H1 (cell line): ENCODE measurements at regions not wholly inside any gene's neighbourhood (a gene's known extent, or its start where the extent isn't known, plus 50 kb on each side); places are given as distances from the start of the nearest gene placed in this dataset.

Experiments
- RAD21 ChIP-seq, 2 experiments: IDR thresholded peaks in 1 of 2; conservative IDR thresholded peaks in 1 of 2; 2 replicates each; pipeline ENCODE4 v1.6.1; 2011; ENCODE audit warnings: low read depth in 2 of 2, low read length in 2 of 2, improper control_type of control experiment in 1 of 2, inconsistent platforms in 1 of 2, mild to moderate bottlenecking in 1 of 2, moderate library complexity in 1 of 2
- SRF ChIP-seq: IDR thresholded peaks from 2 replicates; pipeline ENCODE4 v1.6.1; 2011; ENCODE audit warnings: mild to moderate bottlenecking, low read depth, low read length, moderate library complexity
- TF ChIP-seq, protein P1 (sequence below): fragments of 300-600 bp; sonication (generic); IDR thresholded peaks from 2 replicates; pipeline ENCODE4 v1.7.1; 2012; ENCODE audit warnings: low read length, moderate library complexity, mild to moderate bottlenecking, inconsistent platforms; ENCODE audit not compliant: insufficient replicate concordance

DNA sequence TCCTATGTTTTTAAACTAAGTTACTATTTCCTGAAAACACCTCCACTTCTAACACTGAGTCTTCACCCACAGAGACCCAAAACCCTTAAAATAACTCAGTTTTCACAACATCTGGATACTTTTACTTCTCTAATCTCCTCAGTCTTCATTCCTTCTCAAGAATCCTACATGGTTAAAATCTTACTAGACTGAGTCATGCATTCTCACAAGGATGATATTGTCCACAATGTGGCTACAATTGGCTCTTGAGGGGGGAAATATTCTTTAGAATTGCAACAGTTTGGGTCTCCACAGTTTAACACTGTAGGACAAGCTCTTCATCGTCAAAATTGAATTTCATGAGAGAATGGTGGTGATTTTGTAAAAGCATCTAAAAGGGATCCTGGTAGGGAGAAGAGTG lies 397.1 kb downstream of the SLITRK5 start (continued):
- TF ChIP-seq, protein P1, sequence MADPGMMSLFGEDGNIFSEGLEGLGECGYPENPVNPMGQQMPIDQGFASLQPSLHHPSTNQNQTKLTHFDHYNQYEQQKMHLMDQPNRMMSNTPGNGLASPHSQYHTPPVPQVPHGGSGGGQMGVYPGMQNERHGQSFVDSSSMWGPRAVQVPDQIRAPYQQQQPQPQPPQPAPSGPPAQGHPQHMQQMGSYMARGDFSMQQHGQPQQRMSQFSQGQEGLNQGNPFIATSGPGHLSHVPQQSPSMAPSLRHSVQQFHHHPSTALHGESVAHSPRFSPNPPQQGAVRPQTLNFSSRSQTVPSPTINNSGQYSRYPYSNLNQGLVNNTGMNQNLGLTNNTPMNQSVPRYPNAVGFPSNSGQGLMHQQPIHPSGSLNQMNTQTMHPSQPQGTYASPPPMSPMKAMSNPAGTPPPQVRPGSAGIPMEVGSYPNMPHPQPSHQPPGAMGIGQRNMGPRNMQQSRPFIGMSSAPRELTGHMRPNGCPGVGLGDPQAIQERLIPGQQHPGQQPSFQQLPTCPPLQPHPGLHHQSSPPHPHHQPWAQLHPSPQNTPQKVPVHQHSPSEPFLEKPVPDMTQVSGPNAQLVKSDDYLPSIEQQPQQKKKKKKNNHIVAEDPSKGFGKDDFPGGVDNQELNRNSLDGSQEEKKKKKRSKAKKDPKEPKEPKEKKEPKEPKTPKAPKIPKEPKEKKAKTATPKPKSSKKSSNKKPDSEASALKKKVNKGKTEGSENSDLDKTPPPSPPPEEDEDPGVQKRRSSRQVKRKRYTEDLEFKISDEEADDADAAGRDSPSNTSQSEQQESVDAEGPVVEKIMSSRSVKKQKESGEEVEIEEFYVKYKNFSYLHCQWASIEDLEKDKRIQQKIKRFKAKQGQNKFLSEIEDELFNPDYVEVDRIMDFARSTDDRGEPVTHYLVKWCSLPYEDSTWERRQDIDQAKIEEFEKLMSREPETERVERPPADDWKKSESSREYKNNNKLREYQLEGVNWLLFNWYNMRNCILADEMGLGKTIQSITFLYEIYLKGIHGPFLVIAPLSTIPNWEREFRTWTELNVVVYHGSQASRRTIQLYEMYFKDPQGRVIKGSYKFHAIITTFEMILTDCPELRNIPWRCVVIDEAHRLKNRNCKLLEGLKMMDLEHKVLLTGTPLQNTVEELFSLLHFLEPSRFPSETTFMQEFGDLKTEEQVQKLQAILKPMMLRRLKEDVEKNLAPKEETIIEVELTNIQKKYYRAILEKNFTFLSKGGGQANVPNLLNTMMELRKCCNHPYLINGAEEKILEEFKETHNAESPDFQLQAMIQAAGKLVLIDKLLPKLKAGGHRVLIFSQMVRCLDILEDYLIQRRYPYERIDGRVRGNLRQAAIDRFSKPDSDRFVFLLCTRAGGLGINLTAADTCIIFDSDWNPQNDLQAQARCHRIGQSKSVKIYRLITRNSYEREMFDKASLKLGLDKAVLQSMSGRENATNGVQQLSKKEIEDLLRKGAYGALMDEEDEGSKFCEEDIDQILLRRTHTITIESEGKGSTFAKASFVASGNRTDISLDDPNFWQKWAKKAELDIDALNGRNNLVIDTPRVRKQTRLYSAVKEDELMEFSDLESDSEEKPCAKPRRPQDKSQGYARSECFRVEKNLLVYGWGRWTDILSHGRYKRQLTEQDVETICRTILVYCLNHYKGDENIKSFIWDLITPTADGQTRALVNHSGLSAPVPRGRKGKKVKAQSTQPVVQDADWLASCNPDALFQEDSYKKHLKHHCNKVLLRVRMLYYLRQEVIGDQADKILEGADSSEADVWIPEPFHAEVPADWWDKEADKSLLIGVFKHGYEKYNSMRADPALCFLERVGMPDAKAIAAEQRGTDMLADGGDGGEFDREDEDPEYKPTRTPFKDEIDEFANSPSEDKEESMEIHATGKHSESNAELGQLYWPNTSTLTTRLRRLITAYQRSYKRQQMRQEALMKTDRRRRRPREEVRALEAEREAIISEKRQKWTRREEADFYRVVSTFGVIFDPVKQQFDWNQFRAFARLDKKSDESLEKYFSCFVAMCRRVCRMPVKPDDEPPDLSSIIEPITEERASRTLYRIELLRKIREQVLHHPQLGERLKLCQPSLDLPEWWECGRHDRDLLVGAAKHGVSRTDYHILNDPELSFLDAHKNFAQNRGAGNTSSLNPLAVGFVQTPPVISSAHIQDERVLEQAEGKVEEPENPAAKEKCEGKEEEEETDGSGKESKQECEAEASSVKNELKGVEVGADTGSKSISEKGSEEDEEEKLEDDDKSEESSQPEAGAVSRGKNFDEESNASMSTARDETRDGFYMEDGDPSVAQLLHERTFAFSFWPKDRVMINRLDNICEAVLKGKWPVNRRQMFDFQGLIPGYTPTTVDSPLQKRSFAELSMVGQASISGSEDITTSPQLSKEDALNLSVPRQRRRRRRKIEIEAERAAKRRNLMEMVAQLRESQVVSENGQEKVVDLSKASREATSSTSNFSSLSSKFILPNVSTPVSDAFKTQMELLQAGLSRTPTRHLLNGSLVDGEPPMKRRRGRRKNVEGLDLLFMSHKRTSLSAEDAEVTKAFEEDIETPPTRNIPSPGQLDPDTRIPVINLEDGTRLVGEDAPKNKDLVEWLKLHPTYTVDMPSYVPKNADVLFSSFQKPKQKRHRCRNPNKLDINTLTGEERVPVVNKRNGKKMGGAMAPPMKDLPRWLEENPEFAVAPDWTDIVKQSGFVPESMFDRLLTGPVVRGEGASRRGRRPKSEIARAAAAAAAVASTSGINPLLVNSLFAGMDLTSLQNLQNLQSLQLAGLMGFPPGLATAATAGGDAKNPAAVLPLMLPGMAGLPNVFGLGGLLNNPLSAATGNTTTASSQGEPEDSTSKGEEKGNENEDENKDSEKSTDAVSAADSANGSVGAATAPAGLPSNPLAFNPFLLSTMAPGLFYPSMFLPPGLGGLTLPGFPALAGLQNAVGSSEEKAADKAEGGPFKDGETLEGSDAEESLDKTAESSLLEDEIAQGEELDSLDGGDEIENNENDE = no peak
- TF ChIP-seq RAD21 (IDR thresholded peaks at IDR 0.05 in 1 of 2, conservative IDR thresholded peaks at IDR 0.05 in 1 of 2; ENCODE audit: low read depth in 2 of 2, low read length in 2 of 2) (no peak), SRF (no peak)
- TF ChIP-seq, all 59 proteins: peak for 0
